ENCODE measurements at regions not wholly inside any gene's neighbourhood (a gene's known extent, or its start where the extent isn't known, plus 50 kb on each side); places are given as distances from the start of the nearest gene placed in this dataset.

DNA sequence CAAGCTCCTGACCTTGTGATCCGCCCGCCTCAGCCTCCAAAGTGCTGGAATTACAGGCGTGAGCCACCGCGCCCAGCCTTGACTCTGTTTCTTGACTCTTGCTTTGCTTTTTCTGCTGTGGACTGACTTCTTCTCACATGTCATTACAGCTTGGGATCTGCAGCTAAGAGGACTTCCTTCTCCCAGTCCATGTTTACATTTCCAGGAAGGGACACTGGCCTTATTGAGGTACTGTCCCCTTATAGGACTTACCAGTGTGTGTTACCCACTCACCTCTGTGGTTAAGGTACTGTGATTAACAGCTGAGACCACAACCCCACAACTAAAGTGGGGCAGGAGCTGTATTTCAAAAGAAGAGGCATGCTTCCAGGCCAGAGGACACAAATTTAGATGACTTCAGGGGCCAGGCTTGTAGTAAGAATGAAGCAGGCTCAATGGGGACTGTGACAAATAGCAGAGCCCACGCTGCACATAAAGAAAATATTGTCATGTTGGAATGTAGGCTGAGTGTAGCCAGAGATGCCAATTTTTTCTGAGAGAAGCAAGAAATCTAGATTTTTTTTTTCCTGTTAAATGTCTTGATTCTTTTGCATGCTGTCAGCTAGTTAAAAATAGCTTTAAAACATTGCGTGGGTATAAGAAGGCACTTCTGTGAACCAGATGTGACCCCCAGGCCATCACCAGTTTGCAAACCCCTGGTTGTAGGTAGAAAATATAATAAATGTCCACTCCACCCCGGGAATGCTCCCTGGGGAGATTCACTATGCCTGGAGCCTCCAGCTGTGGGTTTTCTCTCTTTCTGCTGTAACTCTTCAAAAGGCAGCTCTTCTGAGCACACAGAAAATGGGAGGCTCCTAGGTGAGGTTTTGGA is 75.0 kb downstream of the PTPDC1 start:
- no peak for DNase-seq

DNA sequence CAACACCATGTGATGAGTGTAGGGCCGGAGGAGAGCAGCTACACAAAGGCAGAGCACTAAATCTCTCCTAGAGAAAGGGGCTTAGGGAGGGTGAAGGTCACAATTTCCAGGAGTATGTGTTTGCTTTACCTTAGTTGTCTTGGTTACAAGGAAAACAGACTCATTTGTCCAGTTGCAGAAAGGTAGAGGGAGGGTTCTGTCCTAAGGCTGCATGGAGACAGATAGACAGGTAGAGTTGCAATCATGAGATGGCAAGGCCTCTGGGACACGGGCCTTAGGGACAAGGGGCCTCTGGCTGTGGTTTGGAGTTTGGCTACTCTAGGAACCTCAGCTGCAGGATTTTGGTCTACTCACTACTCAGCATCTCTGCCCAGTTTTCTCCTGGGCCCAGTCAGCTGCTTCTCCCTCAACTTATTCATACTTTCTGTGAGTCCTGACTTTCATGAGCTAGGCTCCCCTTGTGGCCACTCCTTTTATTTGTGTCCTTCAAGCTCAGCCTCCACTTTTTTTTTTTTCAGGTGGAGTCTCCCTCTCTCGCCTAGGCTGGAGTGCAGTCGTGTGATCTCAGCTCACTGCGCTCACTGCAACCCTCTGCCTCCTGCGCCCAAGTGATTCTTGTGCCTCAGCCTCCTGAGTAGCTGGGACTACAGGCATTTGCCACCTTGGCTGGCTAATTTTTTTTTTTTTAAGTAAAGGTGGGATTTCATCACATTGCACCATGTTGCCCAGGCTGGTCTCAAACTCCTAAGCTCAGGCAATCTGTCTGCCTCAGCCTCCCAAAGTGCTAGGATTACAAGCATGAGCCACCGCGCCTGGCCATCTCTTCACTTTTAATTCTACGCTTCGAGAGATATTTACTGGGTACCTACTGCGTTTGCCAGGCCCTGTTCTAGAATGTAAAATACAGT is 76.6 kb downstream of the PTPDC1 start:
- no peak for DNase-seq

DNA sequence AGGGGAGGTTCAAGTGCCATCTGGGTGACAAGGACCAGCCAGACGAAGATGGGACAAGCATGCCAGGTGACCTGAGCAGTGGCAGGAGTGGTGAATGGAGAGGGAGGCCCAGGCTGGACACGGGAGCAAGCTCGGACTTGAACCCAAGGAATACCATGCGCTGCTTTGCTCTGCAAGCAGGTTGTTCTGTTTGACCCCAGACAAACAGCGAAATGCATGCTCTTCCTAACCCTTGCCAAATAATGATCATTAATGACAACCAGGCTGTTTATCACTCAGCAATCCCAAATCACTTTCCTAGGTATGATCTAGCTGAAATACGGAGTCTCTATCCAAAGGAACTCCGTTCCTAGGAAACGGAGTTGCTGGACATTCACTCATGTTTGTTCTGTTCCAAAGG is 77.4 kb downstream of the PTPDC1 start:
- no peak for DNase-seq

DNA sequence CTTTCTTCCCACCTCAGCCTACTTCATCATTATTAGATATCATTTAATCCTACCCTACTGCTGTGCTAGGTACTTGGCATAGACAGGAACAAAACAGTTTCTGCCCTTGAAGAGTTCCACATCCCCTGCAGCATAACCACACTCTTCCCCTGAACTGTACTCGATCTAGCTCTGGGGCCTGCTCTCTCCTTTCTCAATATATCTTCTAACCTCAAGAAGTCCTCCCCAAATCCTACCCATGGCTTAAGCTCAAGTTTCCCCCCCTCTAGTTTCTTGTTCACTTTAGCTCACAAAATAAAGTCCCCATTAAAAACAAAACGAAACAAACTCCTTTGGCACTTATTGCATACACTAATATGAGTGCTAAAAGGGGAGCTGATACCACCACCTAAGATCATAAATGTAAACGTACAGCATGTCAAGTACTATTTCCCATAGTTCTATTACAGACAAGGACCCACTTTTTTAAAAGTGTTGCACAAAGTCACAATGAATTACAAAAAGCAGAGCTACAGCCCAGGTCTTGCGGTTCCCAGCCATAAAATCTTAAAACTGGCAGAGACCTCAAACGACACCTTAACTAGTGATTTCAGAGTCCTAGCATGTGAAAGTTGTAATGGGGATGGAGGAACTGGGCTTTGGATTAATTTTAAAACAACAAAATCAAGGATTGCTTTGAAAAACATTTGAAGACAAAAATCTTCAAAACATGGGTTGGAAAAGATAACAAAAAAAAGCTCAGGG is 80.7 kb downstream of the PTPDC1 start:
- DNase-seq = no peak

DNA sequence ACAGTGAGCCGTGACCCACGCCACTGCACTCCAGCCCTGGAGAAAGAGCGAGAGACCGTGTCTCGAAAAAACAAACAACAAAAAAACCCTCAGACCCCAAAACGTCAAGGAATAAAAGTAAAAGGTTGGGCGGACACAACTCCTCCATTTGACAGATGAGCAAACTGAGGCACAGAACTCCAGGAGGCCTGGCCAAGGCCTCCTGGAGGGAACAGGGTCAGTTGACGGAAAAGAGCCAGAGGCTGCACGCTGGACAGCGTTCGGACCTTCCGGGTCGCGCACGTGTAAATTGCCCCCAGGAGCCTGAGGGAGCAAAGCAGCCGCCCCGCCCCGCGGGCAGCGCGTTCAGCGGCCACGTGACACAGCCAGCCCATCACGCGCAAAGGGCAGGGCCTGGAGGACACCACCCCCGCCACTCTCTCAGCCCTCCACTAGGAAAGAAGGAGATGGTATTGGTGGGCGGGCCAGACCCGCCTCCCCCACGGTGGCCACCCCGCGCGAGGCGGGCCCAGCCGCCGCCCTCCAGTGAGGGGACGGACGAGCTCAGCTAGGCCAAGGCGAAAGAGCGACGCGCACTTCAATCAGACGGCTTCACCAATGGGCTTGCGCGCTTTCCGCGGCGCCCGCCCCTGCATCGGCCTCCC is 81.5 kb downstream of the PTPDC1 start:
- peak; percentile 95 for DNase-seq

DNA sequence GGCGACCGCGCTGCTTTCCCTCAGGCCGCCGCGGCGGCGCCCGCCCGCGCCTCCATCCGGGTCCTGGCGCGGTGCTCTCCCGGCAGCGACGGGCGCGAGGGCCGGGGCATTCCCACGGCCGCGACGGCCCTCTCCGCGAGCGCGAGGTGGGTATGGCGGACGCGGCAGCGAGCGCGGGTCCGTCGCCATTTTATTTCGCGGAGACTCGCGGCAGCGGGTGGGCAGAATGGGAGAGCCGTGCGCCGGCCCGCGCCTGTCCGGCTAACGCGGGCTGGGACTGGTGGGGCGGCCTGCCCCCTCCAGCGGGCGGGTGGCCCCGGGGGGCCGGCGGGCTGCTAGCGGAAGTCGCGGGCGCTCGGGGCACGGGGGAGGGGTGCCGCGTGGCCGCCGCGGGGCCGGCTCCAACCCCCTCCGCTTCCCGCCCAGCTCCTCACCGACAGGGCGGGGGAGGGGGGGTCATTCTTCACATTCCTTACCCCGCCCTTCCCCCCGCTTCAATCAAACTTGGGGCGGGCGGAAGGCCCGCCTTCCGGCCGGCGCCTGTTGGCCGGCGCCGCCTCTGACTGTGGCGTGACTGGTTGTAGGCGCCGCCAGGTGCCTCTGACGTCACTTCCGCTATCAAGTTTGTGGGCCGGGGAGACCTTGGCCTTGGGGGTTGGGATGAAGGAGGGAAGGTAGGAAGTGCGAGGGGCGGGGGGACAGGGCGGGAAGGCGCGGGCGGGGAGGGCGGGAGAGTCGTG is 82.1 kb downstream of the PTPDC1 start:
- DNase-seq = peak; percentile 96

DNA sequence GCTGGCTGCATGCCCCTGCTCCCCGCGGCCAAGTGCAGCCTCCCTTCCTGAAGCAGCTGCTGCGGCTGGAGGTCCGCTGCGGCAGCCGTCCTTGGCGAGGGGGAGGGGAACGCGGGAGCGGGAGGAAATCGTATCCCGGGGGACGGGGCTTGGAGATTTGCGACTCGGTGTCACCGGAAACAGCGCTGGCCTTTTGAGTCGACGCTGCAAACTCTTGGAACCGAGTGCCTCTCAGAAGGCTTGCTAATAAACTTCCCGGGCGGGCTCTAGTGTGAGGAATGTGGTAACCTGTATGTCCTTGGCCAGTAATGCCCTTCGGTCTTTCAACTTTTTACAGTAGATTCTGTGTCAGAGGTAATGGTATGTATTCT is 82.7 kb downstream of the PTPDC1 start:
- no peak for DNase-seq

DNA sequence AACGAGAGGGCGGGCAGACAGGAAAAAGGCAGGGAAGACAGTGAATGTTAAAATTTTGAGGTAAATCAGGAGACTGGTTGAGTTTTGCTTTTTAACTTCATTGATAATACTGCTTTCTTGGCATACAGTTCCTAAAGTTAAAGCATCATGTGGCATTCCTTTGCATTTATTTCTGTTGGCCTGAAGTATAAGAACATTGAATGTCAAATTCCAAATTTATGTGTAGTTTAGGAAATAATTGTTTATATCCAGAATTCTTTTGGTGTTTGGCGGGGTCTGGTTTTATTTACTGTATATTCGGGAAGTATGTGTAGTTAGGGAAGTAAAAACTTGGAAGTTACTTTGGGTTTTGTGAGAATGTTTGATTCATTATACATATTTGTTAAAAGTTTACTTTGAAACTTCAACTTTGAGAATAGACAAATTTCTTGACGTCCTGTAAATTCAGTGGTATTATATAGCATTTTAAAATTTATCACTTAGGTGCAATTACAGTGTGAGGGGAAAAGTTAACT is 83.2 kb downstream of the PTPDC1 start:
- no peak for DNase-seq

DNA sequence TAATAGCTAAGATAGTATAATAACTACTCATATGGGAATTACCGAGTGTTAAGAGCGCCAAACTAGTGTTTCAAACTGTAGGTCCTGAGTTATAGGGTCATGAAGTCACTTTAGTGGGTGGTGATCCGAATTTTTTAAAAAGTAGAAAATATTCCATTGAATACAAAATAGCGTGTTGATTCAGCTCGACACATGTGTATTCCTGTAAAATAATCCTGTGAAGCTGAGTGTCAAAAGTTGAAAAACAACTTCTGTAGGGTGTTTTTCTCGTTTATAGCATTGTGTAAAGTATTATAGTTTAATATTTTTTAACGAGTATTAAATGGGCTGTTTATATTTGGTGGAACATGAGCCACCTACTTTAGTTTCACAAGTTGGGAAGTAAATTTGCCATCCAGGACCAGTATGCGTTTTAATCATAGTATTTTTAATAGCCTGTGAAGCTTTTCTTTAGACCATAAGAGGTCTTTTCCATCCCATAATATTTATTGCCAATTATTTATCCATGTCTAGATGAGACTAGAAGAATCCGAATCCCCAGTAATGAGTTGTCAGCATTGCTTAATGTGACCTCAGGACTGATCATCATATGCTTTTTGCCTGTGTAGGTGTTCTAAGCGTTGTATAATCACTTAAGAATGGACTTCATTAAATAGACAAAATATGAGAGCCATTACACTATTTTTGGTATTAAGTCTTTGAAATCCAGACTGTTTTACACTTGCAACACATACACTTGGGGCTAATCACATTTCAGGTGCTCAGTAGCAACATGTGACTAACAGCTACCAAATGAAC is 84.1 kb downstream of the PTPDC1 start:
- DNase-seq = no peak

DNA sequence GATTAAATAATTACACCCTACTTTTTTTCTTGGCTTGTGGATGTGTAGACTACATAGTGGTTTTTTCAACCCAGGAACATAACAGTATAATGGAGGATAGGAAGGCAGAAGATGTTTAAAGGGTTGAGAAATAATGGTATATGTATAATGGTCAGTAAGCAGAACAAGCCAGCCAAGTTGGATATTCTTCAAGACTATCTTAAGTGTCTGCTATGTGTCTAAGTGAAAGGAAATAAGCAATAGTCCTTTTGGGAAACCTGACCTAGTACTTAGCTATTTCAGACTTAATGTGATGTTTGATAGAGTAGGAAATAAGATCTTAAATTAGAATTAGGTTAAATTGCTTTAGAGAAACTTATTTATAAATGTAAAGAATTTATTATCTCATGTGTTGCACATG is 85.7 kb downstream of the PTPDC1 start:
- DNase-seq = no peak

DNA sequence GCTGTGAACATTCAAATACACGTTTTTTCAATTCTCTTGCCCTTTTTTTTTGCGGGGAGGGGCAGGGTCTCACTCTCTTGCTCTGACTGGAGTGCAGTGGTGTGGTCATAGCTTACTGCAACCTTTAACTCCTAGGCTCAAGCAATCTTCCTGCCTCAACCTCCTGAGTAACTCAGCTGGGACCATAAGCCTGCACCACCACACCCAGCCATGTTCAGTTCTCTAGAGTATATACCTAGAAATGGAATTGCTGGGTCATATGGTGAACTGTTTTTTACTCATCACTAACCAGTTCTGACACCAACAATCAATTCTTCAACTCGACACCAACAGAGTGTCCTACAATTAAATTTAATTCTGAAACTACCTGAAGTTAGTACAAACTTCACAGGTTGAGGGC is 85.5 kb upstream of the ZNF169 start:
- DNase-seq = no peak

DNA sequence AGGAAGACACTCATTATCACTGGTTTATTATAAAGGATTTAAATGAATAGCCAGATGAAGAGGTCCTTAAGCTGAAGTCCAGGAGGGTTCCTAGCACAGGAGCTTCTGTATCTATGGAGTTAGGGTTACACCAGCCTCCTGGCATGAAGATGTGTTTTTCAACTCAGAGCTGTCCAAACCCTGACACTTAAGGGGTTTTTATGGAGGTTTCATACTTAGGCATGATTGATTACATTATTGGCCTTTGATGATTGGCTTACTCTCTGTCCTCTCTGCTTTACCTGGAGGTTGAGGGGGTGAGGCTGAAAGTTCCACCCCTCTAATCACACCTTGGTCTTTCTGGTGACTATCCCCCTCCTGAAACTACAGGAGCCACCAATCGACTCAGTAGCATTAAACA is 84.9 kb upstream of the ZNF169 start:
- no peak for DNase-seq

DNA sequence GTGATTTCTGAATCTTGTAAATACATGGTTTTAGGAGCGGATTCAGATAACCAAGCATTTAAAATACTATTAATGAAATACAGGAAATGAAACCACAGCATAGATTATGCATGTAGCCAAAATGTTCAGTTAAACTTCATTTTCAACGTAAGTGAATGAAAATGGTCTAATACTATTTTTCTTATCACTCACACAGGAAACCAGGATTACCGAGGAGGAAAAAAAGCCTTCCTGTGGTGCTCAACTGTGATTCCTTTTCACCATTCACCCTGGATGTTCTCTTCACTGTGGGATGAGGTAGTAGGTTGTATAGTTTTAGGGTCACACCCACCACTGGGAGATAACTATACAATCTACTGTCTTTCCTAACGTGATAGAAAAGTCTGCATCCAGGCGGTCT is 83.4 kb upstream of the ZNF169 start:
- no peak for DNase-seq

DNA sequence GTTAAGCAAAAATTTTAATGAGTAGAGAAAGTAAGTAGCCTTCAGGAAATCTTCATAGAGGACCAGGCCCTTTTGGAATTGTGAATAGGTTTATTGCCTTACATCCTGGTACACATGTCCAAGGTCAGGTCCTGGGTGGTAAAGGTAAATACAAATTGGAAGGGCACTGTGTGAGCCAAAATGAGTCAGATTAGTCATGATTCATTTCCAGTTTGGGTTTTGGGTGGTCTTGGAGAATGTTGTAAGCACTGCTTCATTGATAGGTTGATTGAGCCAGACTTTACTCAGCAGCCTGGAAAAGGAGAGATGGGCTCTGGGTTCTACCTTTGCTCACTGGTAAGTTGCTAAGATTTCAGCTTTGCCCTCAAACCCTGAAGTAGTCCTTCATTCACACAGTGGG is 82.5 kb upstream of the ZNF169 start:
- no peak for DNase-seq

DNA sequence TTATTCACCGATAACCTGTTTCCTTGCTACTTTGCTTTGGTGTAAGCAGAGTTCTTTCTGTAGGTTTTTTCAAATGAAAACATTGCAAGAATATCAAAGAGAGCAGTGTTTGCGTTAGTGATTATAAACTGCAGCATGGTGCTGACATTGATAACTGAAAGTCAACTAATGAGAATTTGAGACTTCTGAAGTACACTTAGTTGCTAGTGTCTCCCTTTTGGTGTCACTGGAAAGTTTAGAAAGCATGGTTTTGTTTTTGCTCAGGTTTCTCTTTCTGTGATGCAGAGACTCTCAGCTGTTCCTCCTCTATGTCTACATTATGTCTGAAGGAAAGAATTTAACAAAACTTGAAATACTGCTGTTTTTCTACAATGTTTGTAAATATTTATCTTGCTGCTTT is 80.2 kb upstream of the ZNF169 start:
- DNase-seq = no peak

DNA sequence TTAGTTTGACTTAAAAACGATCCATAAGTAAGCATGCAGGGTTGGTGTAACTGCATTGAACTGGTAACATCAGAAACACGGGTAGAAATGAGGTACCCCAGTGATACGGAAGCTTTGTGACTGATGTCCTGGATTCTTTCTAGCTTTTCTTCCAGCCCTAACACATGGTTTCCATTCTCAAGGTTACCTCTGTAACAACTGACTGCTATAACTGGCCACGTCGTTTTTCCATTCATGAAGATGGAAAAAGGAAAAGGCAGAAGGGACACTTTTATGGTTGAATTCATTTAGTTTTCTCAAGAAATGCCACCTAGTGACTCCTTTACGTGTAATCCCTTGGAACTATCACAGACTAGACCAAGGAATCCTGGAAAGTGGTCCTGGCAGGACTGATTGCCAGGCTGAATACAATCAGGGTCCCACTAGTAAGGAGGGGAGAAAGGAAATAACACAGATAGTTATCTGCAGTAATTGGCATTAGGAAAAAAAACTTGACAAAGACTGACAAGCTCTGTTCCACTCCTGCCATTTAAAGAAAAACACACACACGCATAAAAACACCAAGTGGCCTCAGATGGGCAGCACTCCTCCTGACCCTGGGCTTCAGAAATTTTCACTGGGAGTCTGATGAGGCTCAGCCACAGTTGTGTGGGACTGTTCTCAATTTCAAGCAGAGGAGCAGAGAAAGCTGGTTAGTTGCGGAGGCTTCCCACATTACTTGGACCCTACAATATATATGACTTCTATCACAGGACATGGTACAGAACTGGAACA is 77.5 kb upstream of the ZNF169 start:
- no peak for DNase-seq

DNA sequence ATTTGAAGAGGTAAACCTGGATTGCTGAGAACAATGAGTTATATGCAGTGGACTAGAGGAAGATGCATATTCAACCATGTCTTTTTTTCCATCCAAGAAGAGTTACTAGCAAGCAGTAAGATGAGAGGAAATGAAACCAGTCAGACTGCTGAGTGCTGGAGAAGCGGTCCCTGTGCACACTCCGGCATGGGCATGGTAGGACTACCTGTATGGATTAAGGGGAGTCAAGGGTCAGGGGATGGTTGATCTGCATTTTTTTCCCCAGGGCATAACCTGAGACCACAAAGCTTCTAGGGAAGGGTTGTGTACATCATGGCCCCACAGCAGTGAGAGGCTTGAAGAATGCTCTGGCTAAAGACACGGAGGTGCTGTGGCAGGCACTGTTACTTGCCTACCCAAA is 76.6 kb upstream of the ZNF169 start:
- no peak for DNase-seq

DNA sequence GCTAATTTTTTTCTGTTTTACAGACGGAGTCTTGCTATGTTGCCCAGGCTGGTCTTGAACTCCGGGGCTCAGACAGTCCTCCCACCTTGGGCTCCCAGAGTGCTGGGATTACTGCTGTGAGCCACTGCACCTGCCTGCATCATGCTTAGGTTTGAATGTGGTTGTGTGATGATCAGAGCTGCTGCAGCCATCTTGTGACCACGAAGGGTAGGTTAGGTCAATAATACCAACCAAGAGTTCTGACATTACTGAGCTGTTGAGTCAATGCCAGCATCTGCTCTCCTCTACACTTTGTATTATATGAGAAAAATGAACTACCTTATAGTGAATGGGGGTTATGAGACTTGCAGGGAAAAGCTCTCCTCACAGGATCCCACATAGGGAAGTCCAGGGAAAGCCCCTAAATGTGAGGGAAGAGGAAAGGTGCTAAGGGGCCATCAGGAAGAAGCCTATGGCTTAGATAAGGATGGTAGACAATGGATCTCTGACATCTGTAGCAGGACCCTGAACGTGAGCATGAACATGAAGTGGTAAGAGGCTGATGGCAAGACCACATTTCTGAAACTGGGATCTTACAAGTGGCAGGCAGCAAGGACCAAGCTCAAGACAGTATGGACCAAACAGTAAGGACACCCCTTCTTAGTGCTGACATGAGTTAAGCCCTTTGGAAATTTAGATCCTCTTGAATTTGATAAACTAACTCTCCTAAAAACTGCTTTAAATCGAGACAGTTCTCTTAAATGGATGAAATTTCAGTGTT is 75.7 kb upstream of the ZNF169 start:
- DNase-seq = no peak

DNA sequence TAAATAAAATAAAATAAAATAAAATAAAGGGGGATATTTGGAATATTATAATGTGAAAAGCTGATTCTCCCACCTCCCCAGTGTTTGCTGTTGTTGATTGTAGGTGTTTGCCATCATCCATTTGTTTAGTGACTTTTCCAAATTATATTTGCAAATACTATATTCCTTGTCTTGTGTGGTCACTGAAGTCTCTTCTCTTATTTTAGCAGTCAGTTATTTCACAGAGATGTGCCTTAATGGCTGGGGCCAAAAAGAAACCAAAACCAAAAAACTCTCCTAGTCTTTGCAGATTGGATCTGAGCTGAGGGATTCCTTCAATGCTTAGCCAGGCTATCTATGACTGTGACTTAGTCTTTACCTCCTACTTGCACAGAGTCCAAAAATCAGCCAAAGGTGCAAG is 70.9 kb upstream of the ZNF169 start:
- no peak for DNase-seq
